Hepatocyte (in vitro differentiated cells): ENCODE measurements at regions not wholly inside any gene's neighbourhood (a gene's known extent, or its start where the extent isn't known, plus 50 kb on each side); places are given as distances from the start of the nearest gene placed in this dataset.
A peak's percentile ranks its signal among the peaks of the same experiment; 100 is the strongest.

Experiments
- DNase-seq: peaks from one replicate; pipeline ENCODE4 v3.0.0-alpha.2; 2016; ENCODE audit warnings: low spot score
- H2AFZ ChIP-seq: fragments of 200-600 bp; sonication (generic); 2 replicates; pipeline ENCODE4 v1.6.0; 2016; ENCODE audit warnings: antibody characterized with exemption, mild to moderate bottlenecking
- H3K27ac ChIP-seq: fragments of 200-600 bp; sonication (generic); 2 replicates; pipeline ENCODE4 v1.5.1; 2016; ENCODE audit warnings: mild to moderate bottlenecking
- H3K27me3 ChIP-seq: fragments of 200-600 bp; sonication (generic); 2 replicates; pipeline ENCODE4 v1.6.1; 2016
- H3K36me3 ChIP-seq: fragments of 200-600 bp; sonication (generic); replicated peaks from 2 replicates; pipeline ENCODE4 v1.5.1; 2016; ENCODE audit warnings: low read depth; ENCODE audit not compliant: insufficient read depth
- H3K4me1 ChIP-seq: fragments of 200-600 bp; sonication (generic); 2 replicates; pipeline ENCODE4 v1.5.1; 2016; ENCODE audit warnings: mild to moderate bottlenecking, moderate library complexity; ENCODE audit not compliant: insufficient read depth
- H3K4me2 ChIP-seq: fragments of 200-600 bp; sonication (generic); 2 replicates; pipeline ENCODE4 v1.6.0; 2016
- H3K4me3 ChIP-seq: fragments of 200-600 bp; sonication (generic); 2 replicates; pipeline ENCODE4 v1.5.1; 2016; ENCODE audit warnings: mild to moderate bottlenecking
- H3K79me2 ChIP-seq: fragments of 200-600 bp; sonication (generic); 2 replicates; pipeline ENCODE4 v1.6.0; 2017; ENCODE audit warnings: mild to moderate bottlenecking
- H3K9me2 ChIP-seq: fragments of 200-600 bp; sonication (generic); replicated peaks from 2 replicates; pipeline ENCODE4 v1.6.0; 2017; ENCODE audit warnings: mild to moderate bottlenecking; ENCODE audit not compliant: insufficient read depth
- H3K9me3 ChIP-seq: fragments of 200-600 bp; sonication (generic); 2 replicates; pipeline ENCODE4 v1.5.1; 2016; ENCODE audit warnings: low read depth, mild to moderate bottlenecking
- H4K20me1 ChIP-seq: fragments of 200-600 bp; sonication (generic); 2 replicates; pipeline ENCODE4 v1.6.0; 2016; ENCODE audit warnings: mild to moderate bottlenecking; ENCODE audit not compliant: insufficient read depth, poor library complexity, severe bottlenecking
- CTCF ChIP-seq: fragments of 200-600 bp; sonication (generic); IDR thresholded peaks from 2 replicates; pipeline ENCODE4 v1.5.1; 2016; ENCODE audit warnings: antibody characterized with exemption, mild to moderate bottlenecking; ENCODE audit not compliant: poor library complexity
- EZH2 ChIP-seq: fragments of 200-600 bp; sonication (generic); IDR thresholded peaks from 2 replicates; pipeline ENCODE4 v1.6.1; 2016; ENCODE audit warnings: antibody characterized with exemption, mild to moderate bottlenecking, borderline replicate concordance
- EZH2phosphoT487 ChIP-seq: fragments of 200-600 bp; sonication (generic); IDR thresholded peaks from one replicate; pipeline ENCODE4 v1.6.1; 2018; ENCODE audit warnings: antibody characterized with exemption, mild to moderate bottlenecking, low read depth, moderate library complexity; ENCODE audit not compliant: unreplicated experiment, severe bottlenecking
- WGBS: methylation state at CpG from one replicate; pipeline ENCODE4 v1.1.6; 2016; ENCODE audit warnings: low lambda C conversion rate; ENCODE audit errors: missing lambda C conversion rate; 5-methylcytosine and 5-hydroxymethylcytosine counted together

GRCh38 chr14:65239143-65239937 is 137.0 kb upstream of the MAX start:
- H3K27me3 ChIP-seq = no peaks in the 10 kb centered on the region
- peak overlapping the region; percentile 28 for H3K4me2 ChIP-seq
- H2AFZ ChIP-seq = no peak overlapping the region
- peak; percentile 63 for DNase-seq
- H3K4me3 ChIP-seq = no peak overlapping the region
- H3K27ac ChIP-seq = peak overlapping the region; percentile 93
- H3K9me2 ChIP-seq = no peaks in the 10 kb centered on the region
- H3K36me3 ChIP-seq = no peaks in the 10 kb centered on the region
- H4K20me1 ChIP-seq = no peaks in the 10 kb centered on the region
- WGBS = 49% methylated on average over 10 of the region's 10 CpGs
- no peaks in the 10 kb centered on the region for H3K79me2 ChIP-seq
- no peak for TF ChIP-seq EZH2phosphoT487
- no peak for TF ChIP-seq CTCF
- no peak for TF ChIP-seq EZH2
- no peaks in the 10 kb centered on the region for H3K9me3 ChIP-seq
- H3K4me1 ChIP-seq = peaks cover 47% of the 10 kb centered on the region

GRCh38 chr14:65239938-65240296 is 137.6 kb upstream of the MAX start:
- Histone ChIP-seq H3K9me3 (no peaks in the 10 kb centered on the region), H3K79me2 (no peaks in the 10 kb centered on the region), H3K4me3 (no peak overlapping the region), H3K9me2 (no peaks in the 10 kb centered on the region), H3K4me1 (peaks cover 47% of the 10 kb centered on the region), H3K36me3 (no peaks in the 10 kb centered on the region), H3K4me2 (peak overlapping the region; percentile 28), H3K27me3 (no peaks in the 10 kb centered on the region), H3K27ac (peak overlapping the region; percentile 93), H4K20me1 (no peaks in the 10 kb centered on the region), H2AFZ (no peak overlapping the region)
- 84% methylated on average over 1 of the region's 1 CpG for WGBS
- no peak for DNase-seq
- no peak for TF ChIP-seq EZH2
- no peak for TF ChIP-seq CTCF
- no peak for TF ChIP-seq EZH2phosphoT487

GRCh38 chr14:65241125-65241752 is 138.9 kb upstream of the MAX start:
- Histone ChIP-seq H3K27ac (no peak overlapping the region), H3K27me3 (no peaks in the 10 kb centered on the region), H3K9me2 (no peaks in the 10 kb centered on the region), H3K4me1 (peaks cover 47% of the 10 kb centered on the region), H3K9me3 (no peaks in the 10 kb centered on the region), H3K4me3 (no peak overlapping the region), H4K20me1 (no peaks in the 10 kb centered on the region), H3K4me2 (no peak overlapping the region), H3K36me3 (no peaks in the 10 kb centered on the region), H2AFZ (no peak overlapping the region), H3K79me2 (no peaks in the 10 kb centered on the region)
- TF ChIP-seq EZH2phosphoT487 (no peak), CTCF (no peak), EZH2 (no peak)
- 89% methylated on average over 9 of the region's 9 CpGs for WGBS
- no peak for DNase-seq
